SIG-M5 treated with dmso at 0.1 percent for 504 hours (cell line): ENCODE measurements at regions not wholly inside any gene's neighbourhood (a gene's known extent, or its start where the extent isn't known, plus 50 kb on each side); places are given as distances from the start of the nearest gene placed in this dataset.

Source experiments
- DNase-seq: peaks from one replicate; lab custom pipeline; 2025; ENCODE audit not compliant: unreplicated experiment; lab: John Stamatoyannopoulos, UW

- no peak for DNase-seq
Measured at GRCh38 chr4:119750771-119751170, 122.2 kb upstream of the PDE5A start.

GRCh38 chr4:119750048-119750447 is 121.4 kb upstream of the PDE5A start:
- DNase-seq, result no peak

GRCh38 chr4:119748853-119749252 is 120.2 kb upstream of the PDE5A start:
- DNase-seq, result no peak

- DNase-seq, result no peak
Measured at GRCh38 chr4:119746951-119747350, 118.3 kb upstream of the PDE5A start.

- no peak for DNase-seq
Measured at GRCh38 chr4:119745351-119745750, 116.7 kb upstream of the PDE5A start.

GRCh38 chr4:119744580-119744979 is 116.0 kb upstream of the PDE5A start:
- DNase-seq, result no peak

DNA sequence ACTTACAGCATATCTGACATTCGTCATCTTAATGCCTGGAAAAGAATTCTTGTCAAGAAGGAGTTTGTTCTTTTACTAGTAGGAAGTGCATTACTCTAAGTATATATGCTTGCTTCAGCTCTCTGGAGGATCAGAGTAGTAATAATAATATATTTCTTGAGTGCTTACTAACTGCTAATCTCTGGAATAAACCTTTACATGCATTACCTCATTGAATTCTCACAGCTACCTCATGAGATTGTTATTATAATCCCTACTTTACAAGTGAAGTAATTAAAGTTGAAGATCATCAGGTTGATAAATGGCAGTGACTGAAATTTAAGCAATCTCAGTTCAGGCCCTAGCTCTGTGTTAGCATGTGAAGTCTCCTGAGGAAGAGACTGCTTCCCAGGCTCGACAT is 115.0 kb upstream of the PDE5A start:
- DNase-seq, result no peak

- DNase-seq, result no peak
Measured at GRCh38 chr4:119739796-119740195, 111.2 kb upstream of the PDE5A start.

DNA sequence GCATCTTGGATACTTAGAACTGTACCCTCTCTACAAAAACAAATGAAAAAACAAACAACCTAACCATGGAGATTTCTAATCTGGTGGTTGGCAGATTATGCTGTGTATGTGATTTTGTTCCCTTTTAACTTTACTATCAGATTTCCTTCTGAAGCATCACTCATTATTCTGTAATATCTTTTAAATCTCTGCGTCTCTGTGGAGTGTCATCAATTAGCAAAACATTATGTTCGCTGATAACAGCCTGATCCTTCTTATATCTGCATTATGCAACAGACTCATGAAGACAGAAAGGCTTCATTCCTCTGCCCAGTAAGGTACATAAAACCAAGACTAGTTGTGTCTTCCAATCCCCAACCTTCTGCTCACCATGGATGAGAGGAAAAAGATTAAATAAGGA is 110.3 kb upstream of the PDE5A start:
- DNase-seq, result no peak

DNA sequence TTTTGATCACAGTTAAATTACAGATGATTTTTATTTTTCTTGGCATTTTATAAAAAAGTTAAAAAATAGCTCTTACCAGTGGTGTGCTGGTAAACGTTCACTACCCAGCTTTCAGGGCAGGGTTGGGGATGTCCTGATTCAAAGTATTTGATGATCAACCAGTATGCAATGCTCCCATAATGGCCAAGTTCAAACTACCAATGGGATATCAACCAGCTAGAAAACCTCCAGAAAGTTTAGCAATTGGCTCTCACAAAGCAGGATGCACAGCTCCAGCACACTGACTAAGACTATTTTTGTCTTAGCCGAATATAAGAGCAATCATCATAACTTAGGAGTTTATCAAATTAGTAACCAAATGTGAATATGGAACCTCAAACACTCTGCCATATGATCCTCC is 108.0 kb upstream of the PDE5A start:
- DNase-seq, result no peak

DNA sequence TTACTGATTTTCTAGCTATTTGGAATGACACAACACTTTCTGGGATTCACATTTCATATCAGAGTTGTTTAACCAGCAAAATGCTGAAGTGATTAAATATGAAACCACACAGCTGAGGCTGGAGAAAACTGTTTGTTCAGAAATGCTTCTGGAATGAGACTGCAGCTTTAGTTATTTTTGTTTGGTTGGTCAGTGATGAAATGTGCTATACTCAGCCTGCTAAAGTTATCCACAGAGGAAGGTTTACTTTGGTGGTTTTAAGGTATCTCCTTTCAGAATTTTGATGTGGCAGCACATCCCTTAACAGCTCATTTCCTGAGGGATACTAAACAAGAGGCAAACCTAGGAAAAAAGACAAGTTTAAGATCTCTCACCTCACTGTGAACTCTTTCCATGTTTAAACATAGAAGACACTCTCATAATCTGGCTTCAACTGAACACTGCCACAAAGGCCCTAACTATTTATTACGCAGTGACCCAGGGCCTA is 106.6 kb upstream of the PDE5A start:
- no peak for DNase-seq

- no peak for DNase-seq
Measured at GRCh38 chr4:119733431-119733830, 104.8 kb upstream of the PDE5A start.

DNA sequence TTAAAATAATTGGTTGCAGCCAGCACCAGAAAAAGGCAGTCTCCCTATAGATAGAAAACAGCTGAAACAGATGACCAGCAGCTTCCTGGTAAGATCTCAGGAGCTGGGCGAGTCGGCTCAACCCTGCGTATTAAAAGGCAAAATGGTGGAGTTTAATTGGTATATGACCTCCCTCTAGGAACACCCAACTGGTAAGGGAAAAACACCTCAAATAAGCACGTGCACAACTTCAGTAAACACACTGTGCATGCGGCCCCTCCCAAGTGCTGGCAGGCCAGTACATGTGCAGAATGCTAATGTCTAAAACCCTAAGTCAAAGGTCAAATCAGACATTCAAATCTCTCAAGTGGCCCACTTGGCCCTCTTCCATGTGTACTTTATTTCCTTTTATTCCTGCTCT is 103.2 kb upstream of the PDE5A start:
- DNase-seq, result no peak

DNA sequence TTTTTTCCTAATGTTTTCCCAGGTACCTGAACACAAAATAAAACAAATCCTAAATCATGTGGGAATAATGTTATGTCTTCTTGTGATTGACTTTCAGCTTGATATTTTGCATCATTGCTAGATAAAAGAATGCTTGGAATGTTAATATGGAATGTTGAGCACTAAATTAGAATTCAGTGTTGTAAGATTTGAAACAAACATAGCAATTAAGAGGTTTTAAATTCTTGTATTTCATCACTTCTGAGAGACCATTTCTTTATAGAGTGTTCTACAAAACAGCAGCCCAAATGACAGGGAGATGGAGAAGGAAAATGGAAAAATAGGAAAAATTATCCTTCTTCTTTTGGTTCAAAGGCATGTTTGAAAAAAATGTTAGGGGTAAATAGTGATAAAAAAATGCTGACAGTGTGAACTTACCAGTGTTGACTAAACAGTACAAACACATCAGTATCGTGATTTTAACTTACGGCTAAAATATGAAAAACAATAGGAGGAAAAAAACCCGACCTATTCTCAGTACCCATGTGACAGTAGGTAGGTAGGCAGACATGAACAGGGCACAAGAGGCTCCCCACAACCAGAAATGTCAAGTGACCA is 102.6 kb upstream of the PDE5A start:
- DNase-seq, result no peak

DNA sequence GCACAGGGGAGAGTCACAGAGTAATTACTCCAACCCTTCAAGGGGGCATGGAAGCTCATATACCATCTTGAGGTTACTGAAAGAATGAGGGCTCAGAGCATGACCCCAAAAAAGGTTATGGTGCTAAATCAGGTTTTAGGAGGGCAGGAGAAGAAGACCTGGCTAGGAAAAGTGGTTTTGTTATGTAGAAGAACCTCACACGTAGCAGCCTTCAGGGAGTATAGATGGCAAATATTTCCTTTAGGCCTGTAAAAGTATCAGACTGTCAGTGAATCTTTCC is 102.0 kb upstream of the PDE5A start:
- no peak for DNase-seq

DNA sequence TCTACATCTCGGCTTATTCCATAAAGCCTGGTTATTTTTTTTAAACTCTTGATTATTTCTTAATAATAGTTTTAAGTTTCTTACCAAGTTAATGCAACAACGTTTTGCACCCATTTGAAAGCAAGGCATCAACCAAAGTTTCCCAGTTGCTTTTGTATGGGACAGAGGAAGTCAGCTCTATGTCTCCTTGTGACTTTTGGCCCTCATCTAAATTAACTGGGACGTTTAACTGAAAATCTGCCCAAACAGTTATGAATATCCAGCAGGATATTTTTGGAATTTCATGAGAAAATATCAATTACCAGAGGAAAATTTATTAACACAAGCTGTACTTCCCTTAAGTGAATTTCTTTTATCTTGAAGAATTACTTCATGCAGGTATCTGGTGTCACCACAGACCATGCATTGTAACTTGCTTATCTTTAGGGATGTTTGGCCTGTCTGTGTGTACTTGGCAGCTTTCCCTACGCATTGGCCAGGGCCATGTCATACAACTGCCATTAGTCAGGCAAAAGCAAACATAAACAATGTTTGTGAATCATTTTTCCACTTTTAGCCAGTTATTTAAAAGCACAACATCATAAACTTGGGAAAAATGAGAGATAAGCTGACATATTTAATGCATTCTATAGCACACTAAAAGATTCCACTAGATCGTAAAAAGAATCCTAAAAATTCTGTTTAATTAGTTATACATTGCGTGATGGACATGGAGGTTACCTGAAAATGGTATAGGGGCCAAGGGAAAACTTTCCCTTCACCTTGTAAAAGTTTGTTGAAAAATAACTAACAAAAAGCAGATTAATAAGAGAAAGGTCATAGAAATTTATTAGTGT is 101.4 kb upstream of the PDE5A start:
- no peak for DNase-seq

DNA sequence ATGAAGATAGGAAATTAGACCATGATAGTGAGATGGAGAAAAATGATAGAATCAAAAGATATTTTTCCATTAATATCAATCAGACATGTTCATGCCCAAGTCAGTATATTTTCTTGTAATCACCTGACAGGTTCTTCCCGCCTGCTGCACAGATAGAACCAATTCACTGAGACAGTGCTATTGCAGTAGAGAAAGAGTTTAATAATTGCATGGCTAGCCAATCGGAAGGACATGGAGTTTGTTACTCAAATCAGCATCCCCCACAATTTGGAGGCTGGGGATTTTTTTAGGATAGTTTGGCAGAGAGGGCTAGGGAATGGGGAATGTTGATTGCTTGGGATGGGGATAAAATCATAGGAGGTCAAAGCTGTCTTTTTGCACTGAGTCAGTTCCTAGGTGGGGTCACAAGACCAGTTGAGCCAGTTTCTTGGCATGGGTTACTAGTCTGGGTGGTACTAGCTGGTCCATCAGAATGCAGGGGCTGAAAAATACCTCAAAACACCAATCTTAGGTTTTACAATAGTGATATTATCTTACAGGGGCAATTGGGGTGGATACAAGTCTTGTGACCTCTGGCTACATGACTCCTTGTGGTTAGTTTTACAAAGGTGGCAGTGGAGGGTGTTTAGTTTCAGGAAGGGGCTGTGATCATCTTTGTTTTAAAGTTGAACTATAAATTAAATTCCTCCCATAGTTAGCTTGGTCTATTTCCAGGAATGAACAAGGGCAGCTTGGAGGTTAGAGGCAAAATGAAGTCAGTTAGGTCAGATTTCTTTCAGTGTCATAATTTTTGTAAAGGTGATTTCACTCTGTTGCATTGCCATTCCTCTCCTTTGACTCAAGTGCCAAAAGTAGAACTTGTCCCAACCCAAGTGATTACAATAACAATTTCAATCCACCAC is 100.3 kb upstream of the PDE5A start:
- no peak for DNase-seq

DNA sequence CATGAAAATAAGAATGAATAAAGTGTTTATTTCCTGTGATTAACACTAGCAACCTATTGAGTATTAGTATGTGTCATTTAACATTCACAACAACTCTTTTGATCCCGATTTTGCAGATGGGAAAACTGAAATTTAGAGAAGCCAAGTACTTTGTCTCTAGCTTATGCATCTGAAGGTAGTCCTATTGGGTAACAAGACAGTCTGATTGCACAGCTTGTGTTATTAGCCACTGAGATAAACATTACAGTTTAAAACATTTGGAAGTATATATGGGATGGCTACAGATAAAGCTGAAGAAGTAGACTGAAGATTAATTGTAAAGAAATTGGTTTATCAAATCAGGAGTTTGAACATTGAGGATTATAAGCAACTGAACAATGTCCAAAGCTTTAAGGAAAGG is 99.6 kb upstream of the PDE5A start:
- DNase-seq, result no peak

DNA sequence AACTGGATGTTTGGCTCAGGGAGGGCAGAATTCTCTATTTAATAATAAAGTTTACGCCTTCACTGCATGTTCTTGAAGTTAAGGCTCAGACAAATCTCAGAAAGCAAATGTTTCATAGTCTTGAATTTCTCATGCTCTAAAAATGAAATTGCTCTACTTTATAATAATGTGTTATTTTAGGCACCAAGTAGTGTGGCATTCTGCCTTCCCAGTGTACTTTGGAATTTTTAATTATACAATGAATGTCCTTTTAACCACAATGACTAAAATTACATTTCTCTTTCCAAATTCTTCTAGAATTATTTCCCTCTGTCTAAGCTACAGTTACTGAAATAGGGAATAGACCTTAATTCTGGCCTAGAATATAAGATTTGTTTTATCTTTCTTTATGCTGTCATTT is 97.9 kb upstream of the PDE5A start:
- no peak for DNase-seq

DNA sequence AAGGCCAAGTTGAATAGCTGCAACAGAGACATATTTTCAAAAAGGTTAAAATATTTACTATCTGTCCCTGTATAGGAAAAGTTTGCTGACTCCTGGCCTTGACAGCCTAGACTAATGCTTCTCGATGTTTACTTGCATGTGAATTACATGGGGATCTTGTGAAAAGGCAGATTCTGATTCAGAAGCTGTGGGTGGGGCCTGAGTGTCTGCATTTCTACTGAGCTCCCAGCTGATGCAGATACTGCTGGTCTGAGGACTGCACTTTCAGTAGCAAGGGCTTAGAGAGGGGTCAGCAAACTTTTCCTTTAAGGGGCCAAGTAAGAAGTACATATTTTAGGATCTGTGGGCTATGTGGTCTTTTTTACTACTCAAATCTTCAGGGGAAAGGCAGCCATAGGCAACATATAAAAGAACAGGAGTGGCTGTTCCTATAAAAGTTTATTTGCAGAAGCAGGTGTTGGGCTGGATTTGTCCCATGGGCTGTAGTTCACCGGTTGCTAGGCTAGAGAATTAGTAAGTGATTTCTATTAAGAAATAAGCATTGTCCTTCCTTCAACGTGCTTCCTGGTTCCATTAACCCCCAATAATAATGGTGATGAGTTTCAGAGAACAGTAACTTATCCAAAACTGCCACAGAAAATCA is 97.2 kb upstream of the PDE5A start:
- no peak for DNase-seq

DNA sequence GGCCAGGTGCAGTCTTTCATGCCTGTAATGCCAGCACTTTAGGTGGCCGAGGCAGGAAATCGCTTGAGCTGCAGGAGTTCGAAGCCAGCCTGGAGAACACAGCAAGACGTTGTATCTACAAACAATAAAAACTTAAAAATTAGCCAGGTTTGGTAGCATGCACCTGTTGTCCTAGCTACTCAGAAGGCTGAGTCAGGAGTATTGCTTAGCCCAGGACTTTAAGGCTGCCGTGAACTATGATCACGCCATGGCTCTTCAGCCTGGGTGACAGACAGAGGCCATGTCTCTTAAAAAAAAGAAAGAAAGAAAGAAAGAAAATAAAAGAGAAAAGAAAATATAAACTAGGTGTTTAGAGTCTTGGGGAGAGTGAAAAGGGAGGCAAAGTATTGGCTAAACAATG is 96.4 kb upstream of the PDE5A start:
- no peak for DNase-seq
